ENCODE measurements at regions not wholly inside any gene's neighbourhood (a gene's known extent, or its start where the extent isn't known, plus 50 kb on each side); places are given as distances from the start of the nearest gene placed in this dataset.

DNA sequence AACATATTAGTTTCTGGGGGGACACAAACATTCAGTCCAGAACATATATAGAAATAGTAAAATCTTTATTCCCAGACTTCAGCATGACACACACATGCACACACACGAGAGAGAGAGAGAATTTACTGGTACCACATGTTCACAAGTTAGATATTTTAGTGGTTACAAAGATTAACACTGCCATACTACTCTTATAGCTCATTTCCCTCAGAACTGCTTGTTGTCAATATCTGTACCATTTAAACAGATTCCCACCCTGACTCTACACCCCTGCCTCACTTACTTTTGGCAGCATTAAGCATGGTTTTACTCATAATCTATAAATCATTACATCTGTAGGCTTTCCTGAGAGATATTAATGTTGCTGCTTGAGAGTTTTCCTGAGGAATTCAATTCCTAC, 524.7 kb upstream of the HTR2A start:
- Histone ChIP-seq H2BK12ac (ENCODE audit: insufficient read length, low read depth, low read length) (no peak overlapping the region), H3K9me3 (ENCODE audit: control insufficient read depth, low read depth, low read length) (no peaks in the 10 kb centered on the region), H2BK5ac (ENCODE audit: insufficient read length, low read length) (no peak overlapping the region), H3K79me1 (ENCODE audit: insufficient read depth, low read depth, low read length, poor library complexity, severe bottlenecking) (no peaks in the 10 kb centered on the region), H2AFZ (ENCODE audit: low read length) (no peak overlapping the region), H3K23ac (ENCODE audit: insufficient read length, low read depth, low read length) (no peak overlapping the region), H2BK20ac (ENCODE audit: low read depth, low read length, poor library complexity, severe bottlenecking) (no peak overlapping the region), H4K91ac (ENCODE audit: insufficient read length, low read depth, low read length) (no peak overlapping the region), H3K27me3 (ENCODE audit: insufficient read depth, low read length) (no peaks in the 10 kb centered on the region), H3K18ac (ENCODE audit: insufficient read length, low read depth, low read length) (no peak overlapping the region), H4K20me1 (ENCODE audit: control insufficient read depth, insufficient read depth, insufficient read length) (no peaks in the 10 kb centered on the region), H3K9ac (ENCODE audit: extremely low read depth, insufficient read length, low read length) (no peak overlapping the region), H3K14ac (ENCODE audit: insufficient read depth, low read length) (no peak overlapping the region), H3K79me2 (ENCODE audit: insufficient read depth, low read length) (no peaks in the 10 kb centered on the region), H3K4me1 (ENCODE audit: insufficient read depth, low read length) (no peaks in the 10 kb centered on the region), H2BK120ac (ENCODE audit: low read depth, low read length, poor library complexity, severe bottlenecking) (no peak overlapping the region), H3K23me2 (ENCODE audit: insufficient read length, low read depth, low read length, poor library complexity, severe bottlenecking) (no peaks in the 10 kb centered on the region), H3K4me2 (ENCODE audit: insufficient read depth, insufficient read length, low read length) (no peak overlapping the region), H3K4ac (ENCODE audit: low read depth, low read length) (no peak overlapping the region), H3K56ac (ENCODE audit: insufficient read length, low read depth, low read length) (no peak overlapping the region), H3T11ph (ENCODE audit: low read length) (no peak overlapping the region), H3K27ac (ENCODE audit: insufficient read length, low read depth, low read length) (no peak overlapping the region), H2AK5ac (ENCODE audit: insufficient read length, low read length) (no peak overlapping the region), H4K5ac (ENCODE audit: insufficient read length, low read depth, low read length) (no peak overlapping the region), H4K8ac (replicated peaks; ENCODE audit: insufficient read length, low read depth, low read length) (no peak overlapping the region), H2BK15ac (ENCODE audit: low read depth, low read length) (no peak overlapping the region)
- no peaks in the 10 kb centered on the region for H3K36me3 Mint-ChIP-seq (ENCODE audit: insufficient read depth in 1 of 3, low read depth in 3 of 3)
- no peaks in the 10 kb centered on the region for H3K27me3 Mint-ChIP-seq (ENCODE audit: low read depth)
- no peak overlapping the region for H3K4me3 Mint-ChIP-seq
- no peak overlapping the region for H3K27ac Mint-ChIP-seq
- H3K9me3 Mint-ChIP-seq = no peaks in the 10 kb centered on the region
- H3K4me1 Mint-ChIP-seq = no peaks in the 10 kb centered on the region
- TF ChIP-seq, protein P1, sequence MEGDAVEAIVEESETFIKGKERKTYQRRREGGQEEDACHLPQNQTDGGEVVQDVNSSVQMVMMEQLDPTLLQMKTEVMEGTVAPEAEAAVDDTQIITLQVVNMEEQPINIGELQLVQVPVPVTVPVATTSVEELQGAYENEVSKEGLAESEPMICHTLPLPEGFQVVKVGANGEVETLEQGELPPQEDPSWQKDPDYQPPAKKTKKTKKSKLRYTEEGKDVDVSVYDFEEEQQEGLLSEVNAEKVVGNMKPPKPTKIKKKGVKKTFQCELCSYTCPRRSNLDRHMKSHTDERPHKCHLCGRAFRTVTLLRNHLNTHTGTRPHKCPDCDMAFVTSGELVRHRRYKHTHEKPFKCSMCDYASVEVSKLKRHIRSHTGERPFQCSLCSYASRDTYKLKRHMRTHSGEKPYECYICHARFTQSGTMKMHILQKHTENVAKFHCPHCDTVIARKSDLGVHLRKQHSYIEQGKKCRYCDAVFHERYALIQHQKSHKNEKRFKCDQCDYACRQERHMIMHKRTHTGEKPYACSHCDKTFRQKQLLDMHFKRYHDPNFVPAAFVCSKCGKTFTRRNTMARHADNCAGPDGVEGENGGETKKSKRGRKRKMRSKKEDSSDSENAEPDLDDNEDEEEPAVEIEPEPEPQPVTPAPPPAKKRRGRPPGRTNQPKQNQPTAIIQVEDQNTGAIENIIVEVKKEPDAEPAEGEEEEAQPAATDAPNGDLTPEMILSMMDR (conservative IDR thresholded peaks at IDR 0.05) = no peak
- no CpG with 5 or more reads among the region's 1 CpG for WGBS (ENCODE audit: extremely low coverage, insufficient read length, low lambda C conversion rate)
- DNase-seq = no peak

Data from H9 (cell line).